OCI-LY3 (cell line): ENCODE measurements at regions not wholly inside any gene's neighbourhood (a gene's known extent, or its start where the extent isn't known, plus 50 kb on each side); places are given as distances from the start of the nearest gene placed in this dataset.

Experiments
- CTCF ChIP-seq: fragments of 200-600, 300-600 bp; sonication (generic); IDR thresholded peaks from 2 replicates; pipeline ENCODE4 v1.5.1; 2014; ENCODE audit warnings: antibody characterized with exemption, low read length, low read depth
- EZH2phosphoT487 ChIP-seq: fragments of 200-600 bp; shearing (Covaris generic); IDR thresholded peaks from 2 replicates; pipeline ENCODE4 v1.6.1; 2018; ENCODE audit warnings: antibody characterized with exemption, mixed run types, low read depth

DNA sequence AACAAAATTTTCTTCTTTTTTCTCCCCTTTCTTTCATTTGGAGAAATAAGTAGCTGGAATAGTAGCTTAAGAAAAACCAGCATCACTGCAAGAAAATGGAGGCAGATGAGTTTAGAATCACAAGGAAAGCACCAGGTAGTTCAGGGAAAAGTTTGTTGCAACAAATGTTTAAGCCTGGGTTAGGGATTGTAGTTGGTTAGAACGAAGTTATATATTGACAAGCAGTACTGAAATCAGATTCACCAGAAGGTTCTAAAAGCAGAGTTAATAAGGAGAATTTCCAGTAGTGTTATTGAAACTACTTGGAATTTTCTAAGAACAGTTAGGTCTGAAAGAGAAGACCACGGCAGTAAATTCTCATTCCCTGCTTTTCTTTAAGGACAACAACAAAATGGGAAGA is 70.2 kb downstream of the BMP2 start:
- no peak for TF ChIP-seq EZH2phosphoT487
- no peak for TF ChIP-seq CTCF
